ENCODE measurements at regions not wholly inside any gene's neighbourhood (a gene's known extent, or its start where the extent isn't known, plus 50 kb on each side); places are given as distances from the start of the nearest gene placed in this dataset.

GRCh38 chr6:66103954-66104353, 396.9 kb upstream of the EYS start (continued):
- TF ChIP-seq CHD7 (IDR thresholded peaks at IDR 0.05; ENCODE audit: insufficient replicate concordance, low read length): no peak

Data from H1 (cell line).